ENCODE measurements at regions not wholly inside any gene's neighbourhood (a gene's known extent, or its start where the extent isn't known, plus 50 kb on each side); places are given as distances from the start of the nearest gene placed in this dataset.

GRCh38 chr1:184826001-184826400, 71.3 kb upstream of the EDEM3 start (continued):
- TF ChIP-seq MATR3 (CRISPR knock-in tag; IDR thresholded peaks at IDR 0.05): no peak
- TF ChIP-seq SRF (IDR thresholded peaks at IDR 0.05; ENCODE audit: low read depth, low read length): no peak
- no peak for TF ChIP-seq ZNF577 (CRISPR knock-in tag; IDR thresholded peaks at IDR 0.05; ENCODE audit: borderline replicate concordance, low read depth)
- no peak for TF ChIP-seq ZNF430 (CRISPR knock-in tag; IDR thresholded peaks at IDR 0.05)
- TF ChIP-seq MAX (IDR thresholded peaks at IDR 0.05): no peak

- Histone ChIP-seq H3K36me3 (replicated peaks in 1 of 2; ENCODE audit: control insufficient read depth in 1 of 2, insufficient read depth in 2 of 2, low read length in 2 of 2) (no peaks in the 10 kb centered on the region), H2AFZ (ENCODE audit: low read length) (no peak overlapping the region), H3K4me2 (ENCODE audit: low read depth, low read length) (no peak overlapping the region), H3K79me2 (ENCODE audit: insufficient read depth, low read length) (no peaks in the 10 kb centered on the region), H3K27ac (ENCODE audit: extremely low read length, insufficient read depth, low read length) (no peak overlapping the region), H3K9ac (ENCODE audit: insufficient read depth, low read depth, low read length) (no peak overlapping the region), H3K9me3 (ENCODE audit: low read length) (no peaks in the 10 kb centered on the region), H3K27me3 (ENCODE audit: control insufficient read depth in 1 of 2, insufficient read depth in 2 of 2, low read length in 2 of 2) (peaks cover 2 to 16% of the 10 kb centered on the region in 2 experiments; a peak in 2 of 5 replicates), H4K20me1 (ENCODE audit: insufficient read depth, low read length) (no peaks in the 10 kb centered on the region), H3K4me1 (ENCODE audit: insufficient read depth, low read length) (no peaks in the 10 kb centered on the region), H3K4me3 (replicated peaks in 1 of 3; ENCODE audit: insufficient read depth in 1 of 3, low read depth in 2 of 3, low read length in 3 of 3) (no peak overlapping the region)
- CTCF ChIA-PET (ENCODE audit: low intra/inter-chr PET ratio, low total read pairs): no interaction called here
- DNase-seq (ENCODE audit: low spot score) (no peak), FAIRE-seq (no peak), ATAC-seq (no peak)
- intact Hi-C loops (cut with micrococcal nuclease; ENCODE audit: unreplicated experiment): no loop called here
- BruUV-seq (replicated peaks): no TSS peak
- in situ Hi-C loops (cut with HindIII; ENCODE audit: extremely low pct_ligation_motif_present, low pct_unique_long_range_greater_than_20kb): no loop called here
- 0% methylated on average over 1 of the region's 1 CpG for WGBS (ENCODE audit: low lambda C conversion rate)
- TF ChIP-seq POLR2AphosphoS5 (IDR thresholded peaks at IDR 0.05; ENCODE audit: low read depth, low read length): no peak
- TF ChIP-seq GABPA (IDR thresholded peaks at IDR 0.05; ENCODE audit: low read depth, low read length): no peak
- TF ChIP-seq GABPA (CRISPR knock-in tag; IDR thresholded peaks at IDR 0.05; ENCODE audit: low read depth): no peak
- TF ChIP-seq NFIC (IDR thresholded peaks at IDR 0.05; ENCODE audit: low read length): no peak
- no peak for TF ChIP-seq ZNF619 (CRISPR knock-in tag; IDR thresholded peaks at IDR 0.05)
- TF ChIP-seq ZNF546 (CRISPR knock-in tag; conservative IDR thresholded peaks at IDR 0.05): no peak
- no peak for TF ChIP-seq NFYB (CRISPR knock-in tag; IDR thresholded peaks at IDR 0.05)
- no peak for TF ChIP-seq ZNF530 (CRISPR knock-in tag; IDR thresholded peaks at IDR 0.05; ENCODE audit: low read depth)
- no peak for TF ChIP-seq CREB3 (CRISPR knock-in tag; IDR thresholded peaks at IDR 0.05)
- no peak for TF ChIP-seq ZNF607 (CRISPR knock-in tag; IDR thresholded peaks at IDR 0.05; ENCODE audit: borderline replicate concordance)
- no peak for TF ChIP-seq FOXA3 (CRISPR knock-in tag; IDR thresholded peaks at IDR 0.05)
- no peak for TF ChIP-seq NR0B2 (CRISPR knock-in tag; IDR thresholded peaks at IDR 0.05)
- TF ChIP-seq HDAC2 (CRISPR knock-in tag; IDR thresholded peaks at IDR 0.05): no peak
- TF ChIP-seq ZNF841 (CRISPR knock-in tag; IDR thresholded peaks at IDR 0.05; ENCODE audit: borderline replicate concordance): no peak
- POLR2A ChIA-PET: no interaction called here
Observed at GRCh38 chr1:184825571-184825970, 70.9 kb upstream of the EDEM3 start.
